Peyer's patch (tissue), 4 donors: ENCODE measurements at regions not wholly inside any gene's neighbourhood (a gene's known extent, or its start where the extent isn't known, plus 50 kb on each side); places are given as distances from the start of the nearest gene placed in this dataset.

Source experiments
- POLR2A ChIP-seq, 2 donors: fragments of 450-650 bp; IDR thresholded peaks; one replicate each; pipeline ENCODE4 v1.5.1; 2017; ENCODE audit warnings: antibody characterized with exemption in 2 of 2, mild to moderate bottlenecking in 2 of 2, moderate library complexity in 2 of 2
- TF ChIP-seq, protein P1 (sequence below), 6 experiments: fragments of 450-650 bp in 4 of 6; fragments of 200-600 bp in 2 of 6; sonication (generic) in 1 of 6; IDR thresholded peaks; one replicate each; pipeline ENCODE4 v1.5.1; 2017 to 2019; ENCODE audit warnings: antibody characterized with exemption in 6 of 6, mild to moderate bottlenecking in 3 of 6, moderate library complexity in 1 of 6

DNA sequence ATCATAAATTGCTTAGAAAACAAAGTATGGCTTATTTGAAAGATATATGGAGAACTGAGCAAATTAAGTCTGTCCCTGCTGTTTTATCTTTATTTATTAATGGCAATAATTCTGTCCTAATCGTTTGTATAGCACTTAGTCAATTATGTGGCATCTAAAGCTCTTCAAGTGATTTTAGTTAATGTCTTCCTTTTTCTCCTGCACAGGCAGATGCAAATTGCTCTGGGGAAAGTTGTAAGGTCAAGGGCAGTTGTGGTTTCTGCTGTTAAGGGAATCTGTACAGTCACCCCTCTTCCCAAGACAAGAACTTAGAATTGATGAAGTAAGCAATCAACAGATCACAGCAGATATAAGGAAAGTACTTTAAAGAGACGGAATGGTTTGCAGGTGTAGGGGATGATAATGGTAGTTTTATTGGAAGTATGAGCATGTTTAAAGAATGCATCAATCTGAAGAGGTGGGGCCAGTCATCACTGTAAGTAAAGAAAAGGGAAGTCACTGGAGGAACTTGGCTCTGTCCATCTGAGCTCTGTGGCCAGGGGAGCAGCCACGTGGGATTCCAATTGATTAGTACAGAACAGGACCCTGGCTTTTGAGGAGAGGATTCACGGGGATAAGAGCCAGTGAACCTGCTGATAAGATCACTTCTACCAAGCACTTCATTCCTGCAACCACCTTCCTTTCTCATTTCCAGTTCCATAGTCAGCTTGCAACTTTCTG is 116.0 kb upstream of the KCNJ6 start:
- no peak for TF ChIP-seq POLR2A (IDR thresholded peaks at IDR 0.05)
- TF ChIP-seq, protein P1, sequence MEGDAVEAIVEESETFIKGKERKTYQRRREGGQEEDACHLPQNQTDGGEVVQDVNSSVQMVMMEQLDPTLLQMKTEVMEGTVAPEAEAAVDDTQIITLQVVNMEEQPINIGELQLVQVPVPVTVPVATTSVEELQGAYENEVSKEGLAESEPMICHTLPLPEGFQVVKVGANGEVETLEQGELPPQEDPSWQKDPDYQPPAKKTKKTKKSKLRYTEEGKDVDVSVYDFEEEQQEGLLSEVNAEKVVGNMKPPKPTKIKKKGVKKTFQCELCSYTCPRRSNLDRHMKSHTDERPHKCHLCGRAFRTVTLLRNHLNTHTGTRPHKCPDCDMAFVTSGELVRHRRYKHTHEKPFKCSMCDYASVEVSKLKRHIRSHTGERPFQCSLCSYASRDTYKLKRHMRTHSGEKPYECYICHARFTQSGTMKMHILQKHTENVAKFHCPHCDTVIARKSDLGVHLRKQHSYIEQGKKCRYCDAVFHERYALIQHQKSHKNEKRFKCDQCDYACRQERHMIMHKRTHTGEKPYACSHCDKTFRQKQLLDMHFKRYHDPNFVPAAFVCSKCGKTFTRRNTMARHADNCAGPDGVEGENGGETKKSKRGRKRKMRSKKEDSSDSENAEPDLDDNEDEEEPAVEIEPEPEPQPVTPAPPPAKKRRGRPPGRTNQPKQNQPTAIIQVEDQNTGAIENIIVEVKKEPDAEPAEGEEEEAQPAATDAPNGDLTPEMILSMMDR (IDR thresholded peaks at IDR 0.05) = no peak
